GM19324 (cell line): ENCODE measurements at regions not wholly inside any gene's neighbourhood (a gene's known extent, or its start where the extent isn't known, plus 50 kb on each side); places are given as distances from the start of the nearest gene placed in this dataset.
"Not testable (repeated sequence)": the region's sequence is repeated elsewhere in the genome, so short reads cannot be mapped to it uniquely, and the experiment has no call there.

Experiments
- ATAC-seq: cut with Tn5 transposase; IDR thresholded peaks from one replicate; pipeline ENCODE4 v1.9.1; 2021; ENCODE audit warnings: mild to moderate bottlenecking, moderate library complexity; ENCODE audit not compliant: unreplicated experiment, low FRiP score

GRCh38 chr3:130800829-130801228 is 54.2 kb upstream of the PIK3R4 start:
- no peak for ATAC-seq

- ATAC-seq: no peak
Measured at GRCh38 chr3:130801473-130801872, 54.8 kb upstream of the PIK3R4 start.

GRCh38 chr3:130811557-130811956 is 64.9 kb upstream of the PIK3R4 start:
- no peak for ATAC-seq

GRCh38 chr3:130814691-130815472 is 68.3 kb upstream of the PIK3R4 start:
- no peak for ATAC-seq

- ATAC-seq: no peak
Measured at GRCh38 chr3:130816561-130817445, 70.2 kb upstream of the PIK3R4 start.

GRCh38 chr3:130818066-130818465 is 71.4 kb upstream of the PIK3R4 start:
- not testable (repeated sequence) for ATAC-seq

GRCh38 chr3:130820976-130821375 is 72.9 kb upstream of the ATP2C1 start:
- ATAC-seq: no peak

GRCh38 chr3:130821806-130822205 is 72.1 kb upstream of the ATP2C1 start:
- ATAC-seq: no peak

- ATAC-seq: no peak
Measured at GRCh38 chr3:130823241-130823884, 70.5 kb upstream of the ATP2C1 start.

GRCh38 chr3:130823996-130824395 is 69.9 kb upstream of the ATP2C1 start:
- no peak for ATAC-seq

- ATAC-seq: no peak
Measured at GRCh38 chr3:130825762-130826299, 68.1 kb upstream of the ATP2C1 start.

GRCh38 chr3:130826516-130827182 is 67.2 kb upstream of the ATP2C1 start:
- ATAC-seq: no peak

- no peak for ATAC-seq
Measured at GRCh38 chr3:130827486-130827885, 66.4 kb upstream of the ATP2C1 start.

- no peak for ATAC-seq
Measured at GRCh38 chr3:130828948-130829947, 64.6 kb upstream of the ATP2C1 start.

GRCh38 chr3:130831719-130832400 is 62.0 kb upstream of the ATP2C1 start:
- no peak for ATAC-seq

- not testable (repeated sequence) for ATAC-seq
Measured at GRCh38 chr3:130832401-130832746, 61.5 kb upstream of the ATP2C1 start.

GRCh38 chr3:130834476-130834875 is 59.4 kb upstream of the ATP2C1 start:
- ATAC-seq: no peak

GRCh38 chr3:130835483-130835882 is 58.4 kb upstream of the ATP2C1 start:
- no peak for ATAC-seq
